ENCODE measurements at regions not wholly inside any gene's neighbourhood (a gene's known extent, or its start where the extent isn't known, plus 50 kb on each side); places are given as distances from the start of the nearest gene placed in this dataset.

DNA sequence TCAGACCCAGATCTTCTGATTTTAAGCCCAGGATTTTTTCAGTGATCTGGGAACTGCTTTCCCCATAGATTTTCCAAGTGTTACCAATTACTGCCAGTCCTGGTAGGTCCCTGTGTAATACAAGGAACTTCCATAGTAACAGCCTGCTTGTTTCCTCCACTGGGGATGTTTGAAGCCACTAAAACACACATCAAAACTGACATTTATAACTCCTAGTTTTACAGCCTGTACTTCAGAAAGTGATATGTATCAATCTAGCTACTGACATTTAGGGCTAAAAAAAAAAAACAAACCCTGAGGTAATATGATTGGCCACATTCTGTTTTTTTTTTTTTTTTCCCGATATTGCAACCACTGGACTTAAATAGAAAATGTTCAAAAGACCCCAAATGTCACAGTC, 166.9 kb upstream of the SP4 start:
- in situ Hi-C loops (cut with HindIII; ENCODE audit: low sequenced_read_pairs): no loop called here
- DNase-seq (ENCODE audit: low spot score): no peak

DNA sequence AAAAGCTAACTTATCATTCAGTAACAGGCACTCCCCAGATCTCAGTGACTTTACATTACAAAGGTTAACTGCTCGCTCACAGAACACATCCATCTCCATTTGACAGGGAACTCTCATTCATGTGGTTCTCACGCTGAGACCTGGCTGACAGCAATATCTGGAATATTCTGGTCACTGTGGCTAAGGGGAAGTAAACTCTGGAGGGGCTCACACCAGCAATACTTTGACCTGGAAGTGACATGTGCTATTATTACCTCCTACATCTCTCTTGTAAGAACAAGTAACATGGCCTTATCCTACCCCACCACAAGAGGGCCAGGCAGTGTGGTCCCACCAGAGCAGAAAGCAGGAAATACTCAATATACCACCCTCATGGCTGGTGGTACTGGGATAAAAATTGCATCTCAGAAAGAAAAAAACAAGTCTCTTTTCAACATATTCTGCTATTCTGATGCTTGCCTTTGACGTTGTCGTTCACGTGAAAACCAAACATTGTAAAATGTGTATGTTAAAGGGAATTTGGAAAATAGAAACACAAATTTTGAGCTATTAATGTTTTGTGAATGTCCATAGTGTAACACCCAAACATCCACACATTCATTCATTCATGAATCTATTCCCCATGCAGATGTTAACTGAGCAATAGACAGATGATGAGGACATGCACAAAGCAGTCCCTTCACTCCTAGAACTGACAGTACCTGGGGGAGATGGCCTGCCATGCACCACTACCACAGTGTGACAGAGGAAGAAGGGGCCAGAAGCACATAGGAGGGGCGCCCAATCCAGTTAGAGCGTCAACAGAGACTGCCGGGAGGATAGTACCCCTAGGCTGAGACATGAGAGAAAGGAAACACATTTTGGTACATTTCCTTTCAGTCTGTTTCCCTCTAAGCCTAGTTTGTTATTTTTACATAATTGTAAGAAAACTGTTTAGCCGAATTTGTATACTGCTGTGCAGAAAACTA, 166.0 kb upstream of the SP4 start:
- DNase-seq (ENCODE audit: low spot score): peak; percentile 19
- in situ Hi-C loops (cut with HindIII; ENCODE audit: low sequenced_read_pairs): no loop called here

DNA sequence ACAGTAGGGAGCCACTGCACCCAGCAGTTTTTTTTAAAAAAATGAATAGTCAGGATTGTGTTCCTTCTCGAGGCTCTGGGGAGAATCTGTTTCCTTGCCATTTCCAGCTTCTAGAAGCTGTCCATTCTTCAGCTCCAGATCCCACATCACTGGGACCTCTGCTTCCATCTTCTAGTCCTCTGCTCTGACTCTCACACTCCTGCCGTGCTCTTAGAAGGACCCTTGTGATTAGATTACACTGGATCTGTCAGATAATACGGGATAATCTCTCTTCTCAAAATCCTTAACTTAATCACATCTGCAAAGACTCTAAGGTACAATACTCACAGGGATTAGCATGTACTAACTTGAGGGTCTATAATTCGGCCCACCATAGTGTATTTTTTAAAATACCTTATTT, 158.9 kb upstream of the SP4 start:
- DNase-seq (ENCODE audit: low spot score): no peak
- in situ Hi-C loops (cut with HindIII; ENCODE audit: low sequenced_read_pairs): no loop called here

DNA sequence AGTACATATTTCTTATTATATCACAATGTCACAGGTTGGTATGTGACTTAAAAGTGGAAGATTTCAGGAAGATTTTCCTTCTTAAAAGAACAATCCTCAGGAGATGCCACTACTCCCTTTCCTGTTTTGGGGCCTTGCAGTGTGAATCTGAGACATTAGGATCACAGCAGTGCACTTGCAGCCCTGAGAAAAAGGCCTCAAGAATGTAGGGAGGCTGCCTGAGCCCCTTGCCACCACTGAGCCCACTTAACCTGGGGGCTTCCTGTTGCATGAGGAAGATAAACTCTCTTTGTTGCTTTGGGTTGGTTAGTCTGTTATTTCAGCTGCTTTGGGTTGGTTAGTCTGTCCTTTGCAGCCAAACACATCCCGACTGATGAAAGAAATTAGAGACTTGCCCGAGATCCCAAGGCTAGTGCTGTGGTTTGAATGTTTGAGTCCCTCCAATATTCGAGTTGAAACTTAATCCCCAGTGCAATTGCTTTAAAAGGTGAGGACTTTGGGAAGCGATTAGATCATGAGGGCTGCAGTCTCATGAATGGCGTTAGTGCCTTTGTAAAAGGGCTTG, 151.3 kb upstream of the SP4 start:
- no peak for DNase-seq (ENCODE audit: low spot score)
- in situ Hi-C loops (cut with HindIII; ENCODE audit: low sequenced_read_pairs): no loop called here

DNA sequence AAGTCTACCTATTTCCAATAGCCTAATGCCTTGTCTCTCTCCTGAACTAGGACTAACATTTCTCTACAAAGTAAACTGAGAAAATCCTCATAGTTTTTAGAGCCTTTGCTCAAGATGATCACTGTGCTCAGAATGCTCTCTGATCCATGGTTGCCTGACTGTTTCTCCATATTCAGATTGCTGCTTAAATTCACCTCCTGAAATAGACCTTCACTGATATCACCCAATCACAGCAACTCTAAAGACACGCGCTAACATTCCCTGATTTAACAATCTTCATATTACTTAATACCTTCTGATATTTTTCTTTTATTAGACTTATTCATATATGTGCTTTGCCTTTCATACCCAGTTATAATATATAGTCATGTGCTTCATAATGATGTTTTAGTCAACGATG, 148.9 kb upstream of the SP4 start:
- in situ Hi-C loops (cut with HindIII; ENCODE audit: low sequenced_read_pairs): no loop called here
- no peak for DNase-seq (ENCODE audit: low spot score)

DNA sequence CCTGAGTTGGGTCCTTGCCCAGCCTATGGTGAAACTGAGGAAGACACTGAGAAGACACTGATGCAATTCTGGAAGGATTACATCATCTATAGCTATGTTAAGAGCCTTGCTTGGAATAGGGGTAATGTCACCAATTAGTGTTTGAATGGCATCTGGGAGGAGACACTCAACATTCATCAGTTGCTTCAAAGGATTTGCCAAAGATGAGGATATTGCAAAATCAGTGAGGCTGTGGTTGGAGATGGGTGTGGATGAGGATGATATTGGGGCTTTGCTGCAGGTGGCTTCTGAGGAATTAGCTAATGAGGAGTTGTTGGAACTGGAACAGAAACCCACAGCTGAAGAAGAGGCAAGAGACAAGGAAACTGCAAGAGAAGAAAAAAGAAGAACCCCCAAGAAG, 146.7 kb upstream of the SP4 start:
- in situ Hi-C loops (cut with HindIII; ENCODE audit: low sequenced_read_pairs): no loop called here
- no peak for DNase-seq (ENCODE audit: low spot score)

DNA sequence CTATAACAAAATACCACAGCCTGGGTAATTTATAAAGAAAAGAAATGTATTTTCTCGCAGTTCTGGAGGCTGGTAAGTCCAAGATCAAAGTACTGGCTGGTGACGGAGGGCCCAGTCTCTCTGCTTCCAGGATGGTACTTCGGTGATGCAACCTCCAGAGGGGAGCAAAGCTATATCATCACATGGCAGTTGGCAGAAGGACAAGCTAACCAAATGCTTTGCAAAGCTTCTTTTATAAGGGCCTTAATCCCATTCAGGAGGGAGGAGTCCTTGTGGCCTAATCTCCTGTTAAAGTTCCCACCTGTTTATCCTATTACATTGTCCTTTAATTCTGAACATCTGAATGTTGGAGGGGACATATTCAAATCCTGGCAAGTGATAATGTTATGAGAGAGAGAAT, 134.1 kb upstream of the SP4 start:
- in situ Hi-C loops (cut with HindIII; ENCODE audit: low sequenced_read_pairs): no loop called here
- DNase-seq (ENCODE audit: low spot score): no peak

DNA sequence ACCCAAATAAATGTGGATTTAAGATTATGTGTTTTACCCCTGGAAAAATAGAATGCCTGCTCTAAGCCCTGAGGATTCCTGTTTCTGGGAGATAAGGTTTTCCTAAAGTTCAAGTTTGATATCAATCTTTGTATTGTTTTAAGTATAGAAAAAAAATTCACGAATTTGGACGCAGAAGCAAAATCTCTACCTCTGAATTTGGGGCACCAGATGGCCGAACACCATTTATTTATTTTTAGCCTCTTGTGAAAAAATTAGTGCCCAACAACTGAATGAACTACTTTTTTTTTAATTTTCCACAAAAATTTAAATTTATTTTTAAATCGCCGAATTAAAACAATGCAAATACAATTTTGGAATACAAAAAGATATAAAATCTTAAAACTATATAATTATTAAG, 128.1 kb upstream of the SP4 start:
- DNase-seq (ENCODE audit: low spot score): peak; percentile 62
- in situ Hi-C loops (cut with HindIII; ENCODE audit: low sequenced_read_pairs): no loop called here

DNA sequence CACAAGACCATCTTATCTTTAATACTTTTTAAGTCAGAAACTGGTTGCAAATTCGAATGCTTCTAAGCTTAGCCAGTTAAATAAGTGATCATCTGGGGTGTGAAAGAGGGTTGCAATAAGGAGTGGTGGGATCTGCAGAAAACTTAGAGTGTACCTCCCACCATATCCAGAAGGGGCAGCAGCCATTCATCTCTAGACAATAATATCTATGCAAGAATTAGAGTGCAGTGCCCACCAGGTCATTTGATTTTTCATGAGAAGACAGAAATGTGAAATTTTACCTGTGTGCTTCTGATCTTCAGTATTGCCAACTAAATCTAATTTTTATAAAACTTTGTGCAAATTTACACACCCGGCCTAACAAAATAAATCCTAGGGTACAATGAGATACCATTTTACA, 127.2 kb upstream of the SP4 start:
- DNase-seq (ENCODE audit: low spot score): no peak
- in situ Hi-C loops (cut with HindIII; ENCODE audit: low sequenced_read_pairs): no loop called here

DNA sequence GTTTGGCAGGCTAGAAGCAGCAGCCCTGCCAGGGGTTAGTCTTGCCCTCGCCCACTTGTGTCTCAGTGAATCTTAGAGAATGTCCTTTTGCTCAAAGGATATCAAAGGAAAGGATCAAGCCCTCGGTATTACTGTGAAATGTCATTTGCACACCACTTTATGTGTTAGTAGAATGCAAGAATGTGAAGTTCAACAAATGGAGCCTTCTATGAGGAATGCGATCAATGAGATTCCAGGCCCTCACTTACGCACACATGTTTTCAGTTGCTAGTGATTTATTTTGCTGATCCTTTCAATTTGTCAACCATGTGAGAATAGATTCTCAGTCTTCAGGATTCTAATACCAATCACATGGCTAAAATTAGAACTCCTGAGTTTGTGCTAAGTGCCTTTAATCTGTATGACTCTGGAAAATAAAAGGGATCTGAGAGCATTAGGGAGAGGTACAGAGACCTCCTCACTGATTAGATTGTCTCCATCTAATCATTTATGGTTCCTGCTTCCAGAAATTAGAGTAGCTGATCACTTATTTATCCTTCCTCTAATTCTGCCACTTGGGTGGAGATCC, 123.0 kb upstream of the SP4 start:
- DNase-seq (ENCODE audit: low spot score): no peak
- in situ Hi-C loops (cut with HindIII; ENCODE audit: low sequenced_read_pairs): no loop called here

DNA sequence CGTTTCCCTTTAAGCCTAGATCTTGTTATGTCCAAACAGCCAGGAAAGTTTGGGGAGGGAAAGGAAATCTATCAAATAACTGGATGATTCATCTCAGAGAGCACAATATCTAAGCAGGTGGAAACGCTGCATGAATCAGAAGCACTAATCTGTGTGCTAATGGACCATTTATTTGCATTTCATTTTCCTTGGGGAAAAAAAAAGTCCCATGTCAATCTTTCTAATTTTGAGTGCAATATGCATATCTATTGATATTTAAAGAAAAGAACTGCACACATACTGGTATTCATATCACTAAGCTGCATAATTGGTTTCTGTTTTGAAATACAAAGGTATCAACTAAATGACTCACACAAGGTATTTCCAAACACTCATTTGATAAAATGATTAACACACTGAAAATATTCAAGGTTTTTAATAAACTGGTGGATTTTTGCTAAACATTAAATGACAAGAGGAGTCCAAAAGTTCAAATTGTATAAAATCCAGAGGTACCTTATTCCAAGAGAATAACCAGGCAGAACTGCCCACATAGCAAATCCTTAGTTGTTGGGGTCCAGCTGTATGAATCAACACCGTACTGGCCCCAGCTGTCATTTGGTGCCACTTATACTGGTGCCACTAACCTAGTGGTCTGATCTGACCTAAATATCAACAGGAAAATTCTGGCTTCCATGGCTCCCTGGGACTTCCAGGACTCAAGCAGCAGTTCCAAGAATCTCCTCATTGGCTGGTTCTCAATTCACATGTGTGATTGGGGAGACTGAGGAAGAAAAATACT, 122.2 kb upstream of the SP4 start:
- in situ Hi-C loops (cut with HindIII; ENCODE audit: low sequenced_read_pairs): no loop called here
- DNase-seq (ENCODE audit: low spot score): no peak

DNA sequence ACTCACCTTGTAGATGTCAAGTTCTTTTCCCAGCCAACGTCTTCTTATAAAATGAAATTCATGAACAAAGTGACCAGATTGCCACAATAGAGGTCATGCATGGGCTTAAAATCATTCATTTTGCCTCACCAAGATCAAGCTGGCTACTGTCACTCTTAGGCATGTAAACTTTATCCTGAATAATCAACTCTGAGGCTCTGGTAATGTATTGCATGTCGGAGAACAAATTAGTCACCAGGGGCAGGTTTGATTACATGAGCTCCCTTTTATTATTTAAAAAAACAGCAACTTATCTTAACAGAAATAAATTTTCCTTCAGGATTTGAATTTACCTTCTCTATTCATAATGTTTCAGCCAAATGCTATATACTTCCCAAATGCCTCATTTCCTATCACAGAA, 112.9 kb upstream of the SP4 start:
- in situ Hi-C loops (cut with HindIII; ENCODE audit: low sequenced_read_pairs): no loop called here
- no peak for DNase-seq (ENCODE audit: low spot score)

DNA sequence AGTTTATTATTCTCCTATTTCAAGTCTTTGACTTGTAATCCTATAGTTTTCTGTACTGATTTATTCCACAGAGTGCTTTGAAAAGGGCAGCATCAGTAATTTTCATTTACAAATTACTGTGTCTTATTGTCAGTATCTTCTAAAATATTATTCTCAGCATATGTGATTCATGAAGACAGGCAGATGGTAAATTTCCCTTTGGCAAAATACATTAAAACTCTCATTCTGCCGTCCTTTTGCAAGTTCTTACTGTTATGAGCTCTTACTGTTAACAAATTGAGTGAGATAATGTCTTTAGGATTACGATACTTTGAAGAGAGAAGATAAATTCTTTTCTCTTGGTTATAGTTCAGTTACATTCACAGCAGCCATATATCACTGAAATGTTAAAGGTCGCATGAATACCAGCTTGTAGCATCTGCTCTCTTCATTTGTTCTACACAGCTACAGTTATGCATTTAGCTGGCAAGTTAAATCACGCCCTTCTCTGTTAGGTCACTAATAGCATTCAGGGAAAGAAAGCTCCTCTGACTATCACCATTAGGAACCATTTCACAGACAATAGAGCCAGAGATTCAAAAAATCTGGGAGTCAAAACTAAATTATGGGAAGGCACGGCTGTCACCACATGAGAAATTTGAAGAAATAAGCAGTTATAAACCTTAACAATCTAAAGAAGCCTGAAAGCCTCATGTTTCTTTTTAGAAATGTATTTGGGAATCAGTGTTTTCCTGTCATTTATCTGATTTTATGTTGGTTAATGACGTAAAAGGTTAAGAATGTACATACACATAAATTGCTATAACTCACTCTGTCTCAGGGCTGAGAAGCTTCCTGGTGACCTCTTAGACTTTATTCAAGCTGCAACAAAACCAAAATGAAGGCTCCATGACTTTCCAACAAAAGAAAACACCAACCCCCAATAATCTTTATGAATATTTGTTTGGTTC, 109.6 kb upstream of the SP4 start:
- DNase-seq (ENCODE audit: low spot score): no peak

DNA sequence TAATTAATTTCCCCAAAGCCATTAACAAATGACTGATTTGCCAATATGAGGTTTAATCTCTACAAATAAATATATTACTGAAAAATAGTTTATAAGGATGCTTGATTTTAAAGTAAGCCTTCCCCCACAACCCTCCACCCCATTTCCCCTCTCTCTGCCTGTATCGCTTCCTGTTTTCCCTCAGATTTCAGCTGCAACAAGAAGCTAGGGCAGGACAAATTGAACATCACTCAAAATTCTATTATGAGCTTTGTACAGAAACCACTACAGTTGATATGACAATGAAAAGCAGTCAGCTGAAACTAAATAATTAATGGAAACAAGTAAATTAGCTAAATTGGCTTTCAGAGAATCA, 109.0 kb upstream of the SP4 start:
- in situ Hi-C loops (cut with HindIII; ENCODE audit: low sequenced_read_pairs): no loop called here
- DNase-seq (ENCODE audit: low spot score): no peak

More for the DNA sequence above, 109.6 kb upstream of the SP4 start:
- in situ Hi-C loops (cut with HindIII; ENCODE audit: low sequenced_read_pairs): no loop called here

DNA sequence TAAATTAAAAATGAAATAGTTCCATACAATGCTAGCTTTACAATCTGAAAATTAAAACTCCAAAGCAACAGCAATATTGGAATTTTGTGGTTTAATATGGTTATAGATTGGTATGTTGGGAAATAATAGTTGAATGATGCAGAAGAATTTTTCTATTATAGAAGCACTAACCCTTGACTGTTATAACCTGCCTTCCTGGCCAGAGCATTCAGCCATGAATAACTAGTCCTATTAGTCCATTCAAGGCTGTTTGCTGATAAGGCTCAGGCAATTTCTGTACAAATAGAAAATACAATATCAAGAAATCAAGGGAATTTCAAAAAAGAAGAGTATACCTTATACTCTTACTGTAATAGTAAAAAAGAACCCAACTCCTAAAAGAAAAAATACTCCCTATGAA, 101.6 kb upstream of the SP4 start:
- in situ Hi-C loops (cut with HindIII; ENCODE audit: low sequenced_read_pairs): no loop called here
- no peak for DNase-seq (ENCODE audit: low spot score)

DNA sequence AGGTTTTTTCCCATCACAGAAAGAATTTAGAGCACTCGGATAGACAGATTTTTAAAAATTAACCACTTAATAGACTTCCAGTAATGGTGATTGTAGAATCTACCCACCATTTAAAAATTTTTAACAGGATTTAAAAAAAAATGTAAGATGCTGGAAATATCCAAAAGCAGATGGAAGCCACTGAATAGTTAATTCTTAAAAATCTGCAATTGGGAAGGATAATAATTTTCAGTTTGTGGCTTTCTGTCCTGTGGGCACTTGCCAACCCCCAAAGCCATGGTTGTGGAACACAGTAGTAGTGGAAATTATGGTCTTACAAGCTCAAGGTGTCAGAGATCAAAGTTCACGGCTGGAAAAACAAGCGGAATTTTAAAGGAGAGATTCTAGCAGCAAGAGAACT, 101.0 kb upstream of the SP4 start:
- in situ Hi-C loops (cut with HindIII; ENCODE audit: low sequenced_read_pairs): no loop called here
- no peak for DNase-seq (ENCODE audit: low spot score)

DNA sequence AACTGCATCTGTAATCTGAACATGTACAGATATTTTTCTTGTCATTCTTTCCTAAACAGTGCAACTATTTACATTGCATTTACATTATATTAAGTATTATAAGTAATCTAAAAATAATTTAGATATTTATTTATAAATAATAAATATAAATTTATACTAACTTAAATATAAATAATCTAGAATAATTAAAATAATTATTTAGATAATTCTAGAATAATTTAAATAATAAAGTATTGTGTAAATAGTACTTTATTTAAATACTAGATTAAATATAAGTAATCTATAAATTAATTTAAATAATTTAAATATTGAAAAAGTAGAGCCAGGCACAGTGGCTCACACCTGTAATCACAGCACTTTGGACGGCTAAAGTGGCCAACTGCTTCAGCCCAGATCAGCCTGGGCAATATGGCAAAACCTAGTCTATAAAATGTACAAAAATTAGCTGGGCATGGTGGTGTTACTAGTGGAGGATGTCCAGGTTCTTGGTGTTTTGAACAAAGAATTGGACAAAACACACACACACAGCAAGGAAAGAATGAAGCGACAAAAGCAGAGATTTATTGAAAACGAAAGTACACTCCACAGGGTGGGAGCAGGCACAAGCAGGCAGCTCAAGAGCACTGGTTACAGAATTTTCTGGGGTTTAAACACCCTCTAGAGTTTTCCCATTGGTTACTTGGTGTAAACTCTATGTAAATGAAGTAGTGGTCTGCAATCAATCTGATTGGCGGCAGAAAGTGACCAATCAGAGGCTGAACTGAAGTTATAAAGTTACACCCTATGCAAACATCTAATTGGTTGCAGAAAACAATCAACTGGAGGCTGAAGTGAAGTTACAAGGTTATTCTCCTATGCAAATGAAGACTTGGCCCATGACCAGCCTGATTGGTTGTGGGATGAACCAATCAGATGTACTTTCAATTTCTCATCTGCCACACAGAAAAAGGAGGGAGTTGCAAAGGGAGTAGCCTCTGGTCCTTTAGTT, 100.2 kb upstream of the SP4 start:
- DNase-seq (ENCODE audit: low spot score): no peak

More for the DNA sequence above, 100.2 kb upstream of the SP4 start:
- in situ Hi-C loops (cut with HindIII; ENCODE audit: low sequenced_read_pairs): no loop called here
